Endodermal cell (in vitro differentiated cells): ENCODE measurements at regions not wholly inside any gene's neighbourhood (a gene's known extent, or its start where the extent isn't known, plus 50 kb on each side); places are given as distances from the start of the nearest gene placed in this dataset.

Source experiments
- DNase-seq: peaks from one replicate; pipeline ENCODE4 v3.0.0-alpha.2; 2017
- H3K27ac ChIP-seq: 2 replicates; pipeline ENCODE4 v1.5.1; 2013; ENCODE audit warnings: mild to moderate bottlenecking, low read depth, low read length, moderate library complexity
- H3K27me3 ChIP-seq: 2 replicates; pipeline ENCODE4 v1.6.1; 2013; ENCODE audit warnings: mild to moderate bottlenecking, low read length, moderate library complexity; ENCODE audit not compliant: insufficient read depth, control insufficient read depth, poor library complexity, severe bottlenecking
- H3K36me3 ChIP-seq: 2 replicates; pipeline ENCODE4 v1.7.0; 2013; ENCODE audit warnings: mild to moderate bottlenecking, low read length, moderate library complexity; ENCODE audit not compliant: control insufficient read depth, insufficient read depth
- H3K4me1 ChIP-seq: one replicate; pipeline ENCODE4 v1.7.0; 2013; ENCODE audit warnings: low read length; ENCODE audit not compliant: control insufficient read depth, insufficient read depth
- H3K4me3 ChIP-seq: 2 replicates; pipeline ENCODE4 v1.5.1; 2013; ENCODE audit warnings: mild to moderate bottlenecking, low read length, moderate library complexity
- H3K9ac ChIP-seq: 2 replicates; pipeline ENCODE4 v1.6.1; 2013; ENCODE audit warnings: mild to moderate bottlenecking, low read length, moderate library complexity; ENCODE audit not compliant: poor library complexity, severe bottlenecking; ENCODE audit errors: extremely low read depth
- H3K9me3 ChIP-seq: 2 replicates; pipeline ENCODE4 v1.6.1; 2013; ENCODE audit warnings: mild to moderate bottlenecking, low read length, moderate library complexity; ENCODE audit not compliant: control insufficient read depth
- H3K27ac Mint-ChIP-seq: 2 replicates; pipeline ENCODE4 v1.8.0; 2020; ENCODE audit warnings: mixed read lengths
- H3K27me3 Mint-ChIP-seq: 2 replicates; pipeline ENCODE4 v1.8.0; 2021; ENCODE audit warnings: mild to moderate bottlenecking, mixed read lengths; ENCODE audit not compliant: insufficient read depth
- H3K36me3 Mint-ChIP-seq: 2 replicates; pipeline ENCODE4 v1.8.0; 2020; ENCODE audit warnings: low read depth, mixed read lengths
- H3K4me1 Mint-ChIP-seq: 2 replicates; pipeline ENCODE4 v1.8.0; 2020; ENCODE audit warnings: mixed read lengths
- H3K4me3 Mint-ChIP-seq: 2 replicates; pipeline ENCODE4 v1.8.0; 2020; ENCODE audit warnings: mild to moderate bottlenecking, moderate library complexity, mixed read lengths
- H3K9me3 Mint-ChIP-seq: 2 replicates; pipeline ENCODE4 v1.8.0; 2020; ENCODE audit warnings: mild to moderate bottlenecking, mixed read lengths
- CTCF ChIP-seq: fragments of 200-600 bp; sonication (generic); conservative IDR thresholded peaks from 2 replicates; pipeline ENCODE4 v1.5.0; 2021; ENCODE audit warnings: antibody characterized with exemption, mild to moderate bottlenecking
- WGBS, 2 experiments: methylation state at CpG; one replicate each; pipeline versions ENCODE4 v1.1.5 to v1.1.7; 2013; ENCODE audit warnings: missing lambda C conversion rate in 2 of 2, mixed read lengths in 1 of 2; ENCODE audit not compliant: insufficient coverage in 1 of 2, insufficient read length in 1 of 2; 5-methylcytosine and 5-hydroxymethylcytosine counted together

- Mint-ChIP-seq H3K27me3 (no peaks in the 10 kb centered on the region), H3K36me3 (no peaks in the 10 kb centered on the region), H3K4me1 (no peaks in the 10 kb centered on the region), H3K27ac (no peak overlapping the region), H3K9me3 (peaks cover 8% of the 10 kb centered on the region), H3K4me3 (no peak overlapping the region)
- no peaks in the 10 kb centered on the region for H3K27me3 ChIP-seq
- TF ChIP-seq CTCF = no peak
- no peak overlapping the region for H3K27ac ChIP-seq
- no peak overlapping the region for H3K9ac ChIP-seq
- peaks cover 3% of the 10 kb centered on the region for H3K4me1 ChIP-seq
- H3K4me3 ChIP-seq = no peak overlapping the region
- no peak for DNase-seq
- no peaks in the 10 kb centered on the region for H3K36me3 ChIP-seq
- peaks cover 12% of the 10 kb centered on the region for H3K9me3 ChIP-seq
- 89 to 94% methylated on average over 2 of the region's 2 CpGs for WGBS, 2 experiments
Observed at GRCh38 chr7:145005601-145006000, 169.7 kb upstream of the TPK1 start.

- Histone ChIP-seq H3K36me3 (no peaks in the 10 kb centered on the region), H3K4me1 (no peaks in the 10 kb centered on the region), H3K27ac (no peak overlapping the region), H3K27me3 (no peaks in the 10 kb centered on the region), H3K9me3 (peaks cover 52% of the 10 kb centered on the region), H3K9ac (no peak overlapping the region), H3K4me3 (no peak overlapping the region)
- Mint-ChIP-seq H3K36me3 (no peaks in the 10 kb centered on the region), H3K9me3 (peaks cover 48% of the 10 kb centered on the region), H3K27me3 (no peaks in the 10 kb centered on the region), H3K4me3 (no peak overlapping the region), H3K4me1 (no peaks in the 10 kb centered on the region), H3K27ac (no peak overlapping the region)
- DNase-seq = no peak
- TF ChIP-seq CTCF = no peak
Observed at GRCh38 chr7:144997512-144997911, 161.7 kb upstream of the TPK1 start.

GRCh38 chr7:144995495-144995894 lies 159.6 kb upstream of the TPK1 start:
- no peak for TF ChIP-seq CTCF
- H3K27ac ChIP-seq = no peak overlapping the region
- H3K9ac ChIP-seq = no peak overlapping the region
- H3K9me3 ChIP-seq = peaks cover 47% of the 10 kb centered on the region
- H3K36me3 Mint-ChIP-seq = no peaks in the 10 kb centered on the region
- H3K4me3 Mint-ChIP-seq = no peak overlapping the region
- no peaks in the 10 kb centered on the region for H3K36me3 ChIP-seq
- H3K27ac Mint-ChIP-seq = no peak overlapping the region
- no peaks in the 10 kb centered on the region for H3K27me3 Mint-ChIP-seq
- H3K4me3 ChIP-seq = no peak overlapping the region
- no peaks in the 10 kb centered on the region for H3K4me1 ChIP-seq
- peaks cover 40% of the 10 kb centered on the region for H3K9me3 Mint-ChIP-seq
- no peaks in the 10 kb centered on the region for H3K27me3 ChIP-seq
- no peaks in the 10 kb centered on the region for H3K4me1 Mint-ChIP-seq
- WGBS, 2 experiments = 80% methylated on average over 2 of the region's 2 CpGs; no CpG with 5 or more reads in 1 of the 2 experiments
- no peak for DNase-seq
